ENCODE measurements at regions not wholly inside any gene's neighbourhood (a gene's known extent, or its start where the extent isn't known, plus 50 kb on each side); places are given as distances from the start of the nearest gene placed in this dataset.

DNA sequence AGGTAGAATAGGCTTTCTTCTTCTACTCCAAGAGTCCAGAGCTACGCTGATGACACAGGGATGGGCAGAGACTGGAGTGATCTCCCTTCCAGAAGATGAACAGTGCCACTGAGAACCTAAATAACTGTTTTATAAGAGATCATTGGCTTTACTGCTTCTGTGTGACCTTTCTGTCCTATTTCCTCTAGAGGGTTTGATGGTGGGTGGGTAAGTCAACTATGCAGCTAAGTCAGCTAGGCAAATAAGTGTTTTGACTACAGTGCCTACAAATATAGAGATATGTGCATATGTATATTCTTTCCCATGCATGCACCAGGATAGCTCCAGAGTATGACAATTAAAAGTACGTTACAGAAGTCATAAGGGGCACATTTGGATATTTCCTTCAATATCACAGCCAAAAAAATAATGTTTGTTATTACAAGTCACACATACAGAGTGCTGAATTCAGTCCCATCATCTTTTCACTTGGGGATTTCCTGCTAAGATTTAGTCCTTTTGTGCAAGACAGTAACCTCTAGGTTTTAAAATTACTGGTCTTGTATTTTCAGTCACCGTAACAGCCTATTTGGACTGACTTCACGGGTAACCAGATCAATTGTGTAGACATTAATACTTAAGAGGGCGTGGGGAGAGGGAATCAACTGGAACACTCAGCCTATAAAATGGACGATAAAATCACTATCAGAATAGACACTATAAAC lies 412.6 kb upstream of the SOX5 start:
- Histone ChIP-seq H3K36me3 (replicated peaks; ENCODE audit: insufficient read depth, low read depth) (no peaks in the 10 kb centered on the region), H3K9me3 (ENCODE audit: low read depth) (no peaks in the 10 kb centered on the region), H3K4me2 (no peak overlapping the region), H4K20me1 (ENCODE audit: insufficient read depth, poor library complexity, severe bottlenecking) (no peaks in the 10 kb centered on the region), H3K4me1 (ENCODE audit: insufficient read depth) (peaks cover 4% of the 10 kb centered on the region), H3K9me2 (replicated peaks; ENCODE audit: insufficient read depth) (no peaks in the 10 kb centered on the region), H3K27ac (no peak overlapping the region), H3K4me3 (no peak overlapping the region), H2AFZ (no peak overlapping the region), H3K27me3 (no peaks in the 10 kb centered on the region), H3K79me2 (no peaks in the 10 kb centered on the region)
- no peak for DNase-seq (ENCODE audit: low spot score)
- 69% methylated on average over 6 of the region's 6 CpGs for WGBS (ENCODE audit: low lambda C conversion rate, missing lambda C conversion rate)
- TF ChIP-seq EZH2 (IDR thresholded peaks at IDR 0.05; ENCODE audit: borderline replicate concordance): no peak
- no peak for TF ChIP-seq CTCF (IDR thresholded peaks at IDR 0.05; ENCODE audit: poor library complexity)
- no peak for TF ChIP-seq EZH2phosphoT487 (IDR thresholded peaks at IDR 0.05; ENCODE audit: low read depth, severe bottlenecking, unreplicated experiment)

GRCh38 chr12:24360907-24361306 lies 411.4 kb upstream of the SOX5 start:
- Histone ChIP-seq H3K36me3 (replicated peaks; ENCODE audit: insufficient read depth, low read depth) (no peaks in the 10 kb centered on the region), H3K27ac (no peak overlapping the region), H3K79me2 (no peaks in the 10 kb centered on the region), H3K9me3 (ENCODE audit: low read depth) (no peaks in the 10 kb centered on the region), H3K4me3 (no peak overlapping the region), H2AFZ (no peak overlapping the region), H3K4me2 (no peak overlapping the region), H4K20me1 (ENCODE audit: insufficient read depth, poor library complexity, severe bottlenecking) (no peaks in the 10 kb centered on the region), H3K4me1 (ENCODE audit: insufficient read depth) (no peaks in the 10 kb centered on the region), H3K9me2 (replicated peaks; ENCODE audit: insufficient read depth) (no peaks in the 10 kb centered on the region), H3K27me3 (no peaks in the 10 kb centered on the region)
- no peak for DNase-seq (ENCODE audit: low spot score)
- WGBS (ENCODE audit: low lambda C conversion rate, missing lambda C conversion rate): 69% methylated on average over 5 of the region's 5 CpGs
- no peak for TF ChIP-seq CTCF (IDR thresholded peaks at IDR 0.05; ENCODE audit: poor library complexity)
- no peak for TF ChIP-seq EZH2phosphoT487 (IDR thresholded peaks at IDR 0.05; ENCODE audit: low read depth, severe bottlenecking, unreplicated experiment)
- TF ChIP-seq EZH2 (IDR thresholded peaks at IDR 0.05; ENCODE audit: borderline replicate concordance): no peak

DNA sequence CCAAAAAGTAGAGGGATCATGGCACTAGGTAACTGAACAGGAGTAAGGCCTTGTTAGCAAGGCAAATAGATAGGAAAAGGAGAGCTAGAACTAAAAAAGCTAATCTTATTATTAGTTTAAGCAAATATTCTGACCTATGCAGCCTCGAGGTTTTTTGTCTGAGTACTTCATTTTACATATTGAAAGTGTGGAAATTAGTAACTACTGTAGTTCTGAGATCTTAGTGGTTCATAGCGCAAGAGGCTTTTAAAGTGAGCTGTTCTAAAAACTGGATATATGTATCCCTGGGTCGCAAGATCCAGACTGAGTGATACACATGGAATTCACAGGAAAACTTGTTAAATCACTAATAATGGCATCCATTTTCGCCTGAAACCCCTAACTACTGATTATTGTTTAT lies 411.0 kb upstream of the SOX5 start:
- no peak for DNase-seq (ENCODE audit: low spot score)
- WGBS (ENCODE audit: low lambda C conversion rate, missing lambda C conversion rate): 88% methylated on average over 4 of the region's 4 CpGs
- no peak overlapping the region for H3K4me2 ChIP-seq

More for the DNA sequence above, 411.0 kb upstream of the SOX5 start:
- no peak overlapping the region for H3K27ac ChIP-seq
- H2AFZ ChIP-seq: no peak overlapping the region
- no peaks in the 10 kb centered on the region for H3K79me2 ChIP-seq
- no peak overlapping the region for H3K4me3 ChIP-seq
- no peaks in the 10 kb centered on the region for H4K20me1 ChIP-seq (ENCODE audit: insufficient read depth, poor library complexity, severe bottlenecking)
- H3K4me1 ChIP-seq (ENCODE audit: insufficient read depth): no peaks in the 10 kb centered on the region
- TF ChIP-seq CTCF (IDR thresholded peaks at IDR 0.05; ENCODE audit: poor library complexity) (no peak), EZH2 (IDR thresholded peaks at IDR 0.05; ENCODE audit: borderline replicate concordance) (no peak), EZH2phosphoT487 (IDR thresholded peaks at IDR 0.05; ENCODE audit: low read depth, severe bottlenecking, unreplicated experiment) (no peak)
- H3K9me2 ChIP-seq (replicated peaks; ENCODE audit: insufficient read depth): no peaks in the 10 kb centered on the region
- H3K36me3 ChIP-seq (replicated peaks; ENCODE audit: insufficient read depth, low read depth): no peaks in the 10 kb centered on the region
- no peaks in the 10 kb centered on the region for H3K27me3 ChIP-seq
- H3K9me3 ChIP-seq (ENCODE audit: low read depth): no peaks in the 10 kb centered on the region
